ENCODE measurements at regions not wholly inside any gene's neighbourhood (a gene's known extent, or its start where the extent isn't known, plus 50 kb on each side); places are given as distances from the start of the nearest gene placed in this dataset.
"Not testable (repeated sequence)": the region's sequence is repeated elsewhere in the genome, so short reads cannot be mapped to it uniquely, and the experiment has no call there.

DNA sequence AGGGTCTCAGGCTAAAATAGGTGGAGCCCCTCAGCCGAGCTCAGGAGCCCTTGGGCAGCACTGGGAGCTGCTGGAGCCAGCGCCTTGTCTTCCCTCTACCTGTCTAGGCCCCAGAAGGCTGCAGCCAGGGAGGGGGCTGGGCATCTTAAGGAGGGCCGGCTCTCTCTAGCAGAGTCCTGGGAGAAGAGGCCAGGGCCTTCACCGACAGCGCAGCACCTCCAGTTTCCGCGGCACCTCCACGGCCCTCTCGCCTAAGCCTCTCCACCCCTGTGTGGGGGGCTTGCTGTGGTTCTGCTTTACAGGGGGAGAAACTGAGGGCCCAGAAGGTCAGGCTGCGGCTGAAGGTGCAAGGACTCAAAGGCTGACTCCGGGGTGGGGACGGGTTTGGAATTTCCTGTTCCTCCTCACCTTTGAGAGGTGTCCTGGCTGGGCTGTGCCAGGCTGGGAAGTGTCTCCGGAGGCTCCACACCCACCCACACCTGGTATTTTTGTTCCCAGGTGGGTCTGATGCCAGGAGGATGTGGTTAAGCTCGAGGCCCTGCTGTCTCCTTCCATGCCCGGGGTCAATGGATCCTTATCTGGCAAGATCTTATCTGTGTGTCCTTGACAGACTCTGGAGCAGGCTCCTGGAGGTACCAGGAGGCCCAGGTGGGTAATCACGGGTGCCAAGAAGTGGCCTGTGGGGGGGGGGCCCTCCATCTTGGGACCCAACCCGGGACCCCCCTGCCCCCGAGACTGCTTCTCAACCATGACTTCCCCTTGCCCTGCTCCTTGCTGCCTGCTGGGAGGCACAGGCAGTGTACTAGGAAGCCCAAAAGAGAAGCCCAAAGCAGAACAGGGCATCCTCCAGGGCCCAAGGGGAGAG, 95.3 kb upstream of the FGF3 start:
- TF ChIP-seq, protein P1, sequence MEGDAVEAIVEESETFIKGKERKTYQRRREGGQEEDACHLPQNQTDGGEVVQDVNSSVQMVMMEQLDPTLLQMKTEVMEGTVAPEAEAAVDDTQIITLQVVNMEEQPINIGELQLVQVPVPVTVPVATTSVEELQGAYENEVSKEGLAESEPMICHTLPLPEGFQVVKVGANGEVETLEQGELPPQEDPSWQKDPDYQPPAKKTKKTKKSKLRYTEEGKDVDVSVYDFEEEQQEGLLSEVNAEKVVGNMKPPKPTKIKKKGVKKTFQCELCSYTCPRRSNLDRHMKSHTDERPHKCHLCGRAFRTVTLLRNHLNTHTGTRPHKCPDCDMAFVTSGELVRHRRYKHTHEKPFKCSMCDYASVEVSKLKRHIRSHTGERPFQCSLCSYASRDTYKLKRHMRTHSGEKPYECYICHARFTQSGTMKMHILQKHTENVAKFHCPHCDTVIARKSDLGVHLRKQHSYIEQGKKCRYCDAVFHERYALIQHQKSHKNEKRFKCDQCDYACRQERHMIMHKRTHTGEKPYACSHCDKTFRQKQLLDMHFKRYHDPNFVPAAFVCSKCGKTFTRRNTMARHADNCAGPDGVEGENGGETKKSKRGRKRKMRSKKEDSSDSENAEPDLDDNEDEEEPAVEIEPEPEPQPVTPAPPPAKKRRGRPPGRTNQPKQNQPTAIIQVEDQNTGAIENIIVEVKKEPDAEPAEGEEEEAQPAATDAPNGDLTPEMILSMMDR (IDR thresholded peaks at IDR 0.05 in 8 of 11, conservative IDR thresholded peaks at IDR 0.05 in 3 of 11), result no peak
- no peak for TF ChIP-seq POLR2A (IDR thresholded peaks at IDR 0.05)
- TF ChIP-seq POLR2AphosphoS5 (IDR thresholded peaks at IDR 0.05), result no peak
- intact Hi-C loops (cut with DNase I; ENCODE audit: low total_unique reads), result loop anchor here (5.0 kb wide), 1 partner anchor 283 kb away; no protein-coding TSS in a partner anchor
- 63 to 72% (median 68%) methylated on average over 11 to 18 of the region's 18 CpGs for WGBS, 5 donors
- H3K4me1 ChIP-seq, result peaks cover 0 to 34% (median 18%) of the 10 kb centered on the region in 6 donors
- peaks cover 0 to 92% (median 27%) of the 10 kb centered on the region in 7 donors for H3K27me3 ChIP-seq (replicated peaks in 1 of 7)
- no peaks in the 10 kb centered on the region for H3K36me3 ChIP-seq
- peak overlapping the region in 1 of 8 donors; percentile 80 for H3K27ac ChIP-seq
- peak; percentile 58 for DNase-seq
- no peak overlapping the region for H3K4me3 ChIP-seq
- peaks cover 0 to 8% (median 0%) of the 10 kb centered on the region in 8 donors for H3K9me3 ChIP-seq

- no peak for DNase-seq
- H3K27ac ChIP-seq, result peak overlapping the region in 5 of 8 donors; percentile 51 to 80 (median 74)
- no peak overlapping the region for H3K4me3 ChIP-seq
- H3K36me3 ChIP-seq, result no peaks in the 10 kb centered on the region
- peaks cover 0 to 28% (median 18%) of the 10 kb centered on the region in 6 donors for H3K4me1 ChIP-seq
- peaks cover 0 to 92% (median 25%) of the 10 kb centered on the region in 7 donors for H3K27me3 ChIP-seq (replicated peaks in 1 of 7)
- peaks cover 0 to 8% (median 0%) of the 10 kb centered on the region in 8 donors for H3K9me3 ChIP-seq
- 37 to 56% (median 55%) methylated on average over 6 of the region's 6 CpGs for WGBS, 5 donors
- TF ChIP-seq POLR2A (IDR thresholded peaks at IDR 0.05), result no peak
- TF ChIP-seq, protein P1 (IDR thresholded peaks at IDR 0.05 in 8 of 11, conservative IDR thresholded peaks at IDR 0.05 in 3 of 11), result no peak
- TF ChIP-seq POLR2AphosphoS5 (IDR thresholded peaks at IDR 0.05), result no peak
- intact Hi-C loops (cut with DNase I; ENCODE audit: low total_unique reads), result loop anchor here (5.0 kb wide), 1 partner anchor 282 kb away; no protein-coding TSS in a partner anchor
Observed at GRCh38 chr11:69915151-69915500, 95.9 kb upstream of the FGF3 start.

DNA sequence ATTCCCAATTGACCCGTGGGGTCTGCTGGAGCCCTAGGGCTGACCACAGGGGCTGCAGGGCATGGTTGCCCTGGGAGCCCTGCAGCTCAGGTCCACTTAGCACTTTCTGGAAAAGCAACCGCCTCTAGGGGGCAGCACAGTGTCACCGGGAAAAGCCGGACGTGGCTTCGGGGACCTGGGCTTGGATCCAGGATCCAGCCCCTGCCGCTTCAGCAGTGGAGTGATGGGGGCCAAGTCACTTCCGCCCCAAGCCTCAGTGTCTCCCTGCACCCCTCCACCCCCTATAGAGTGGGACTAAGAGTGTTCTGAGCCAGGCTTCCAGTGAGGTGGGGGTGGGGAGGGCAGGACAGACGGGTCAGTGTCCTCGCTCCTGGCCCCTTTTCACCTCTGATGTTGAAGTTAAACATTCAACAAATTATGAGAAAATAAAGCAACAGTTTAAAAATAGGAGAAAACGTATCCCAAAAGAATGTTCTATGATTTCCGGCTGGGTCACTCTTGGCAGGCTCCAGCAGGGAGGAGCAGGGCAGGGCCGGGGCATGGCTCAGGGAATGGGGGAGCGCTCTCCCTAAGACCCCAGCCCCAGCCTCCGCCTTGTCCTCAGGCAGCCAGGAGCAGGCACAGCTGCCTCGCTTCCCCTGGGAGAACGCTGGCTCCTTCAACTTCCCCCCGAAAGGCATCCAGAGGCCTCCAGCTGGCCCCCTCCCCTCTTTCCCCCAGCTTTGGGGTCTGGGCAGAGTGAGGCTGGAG, 96.5 kb upstream of the FGF3 start:
- no peaks in the 10 kb centered on the region for H3K36me3 ChIP-seq
- peaks cover 0 to 28% (median 18%) of the 10 kb centered on the region in 6 donors for H3K4me1 ChIP-seq
- H3K4me3 ChIP-seq, result no peak overlapping the region
- DNase-seq, result peak; percentile 79
- H3K27me3 ChIP-seq (replicated peaks in 1 of 7), result peaks cover 0 to 92% (median 23%) of the 10 kb centered on the region in 7 donors
- H3K27ac ChIP-seq, result peak overlapping the region in 7 of 8 donors; percentile 26 to 80 (median 63)
- intact Hi-C loops (cut with DNase I; ENCODE audit: low total_unique reads), result loop anchor here (5.0 kb wide), 1 partner anchor 282 kb away; no protein-coding TSS in a partner anchor
- 16 to 25% (median 21%) methylated on average over 11 to 18 of the region's 18 CpGs for WGBS, 5 donors
- TF ChIP-seq POLR2A (IDR thresholded peaks at IDR 0.05) (no peak), POLR2AphosphoS5 (IDR thresholded peaks at IDR 0.05) (peak; percentile 34 to 66 (median 41))
- TF ChIP-seq, protein P1 (IDR thresholded peaks at IDR 0.05 in 8 of 11, conservative IDR thresholded peaks at IDR 0.05 in 3 of 11), result peak in 10 of 11 experiments; percentile 28 to 77 (median 60)
- peaks cover 0 to 8% (median 0%) of the 10 kb centered on the region in 8 donors for H3K9me3 ChIP-seq

DNA sequence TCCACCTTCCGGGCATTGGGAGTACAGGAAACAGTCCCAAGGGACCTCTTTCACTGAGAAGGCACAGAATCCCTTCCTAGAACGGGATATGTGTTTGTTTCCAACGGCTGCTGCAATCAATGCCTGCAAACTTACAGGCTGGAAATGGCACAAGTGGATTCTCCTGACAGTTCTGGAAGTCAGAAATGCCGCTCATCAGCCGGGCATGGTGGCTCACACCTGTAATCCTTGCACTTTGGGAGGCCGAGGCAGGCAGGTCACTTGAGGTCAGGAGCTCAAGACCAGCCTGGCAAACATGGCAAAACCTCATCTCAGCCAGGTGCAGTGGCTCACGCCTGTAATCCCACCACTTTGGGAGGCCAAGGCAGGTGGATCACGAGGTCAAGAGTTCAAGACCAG, 97.0 kb upstream of the FGF3 start:
- Histone ChIP-seq H3K4me1 (peaks cover 0 to 28% (median 18%) of the 10 kb centered on the region in 6 donors), H3K27ac (peak overlapping the region in 7 of 8 donors; percentile 26 to 80 (median 63)), H3K27me3 (replicated peaks in 1 of 7) (peaks cover 0 to 92% (median 23%) of the 10 kb centered on the region in 7 donors)
- H3K9me3 ChIP-seq, H3K36me3 ChIP-seq, H3K4me3 ChIP-seq: not testable (repeated sequence)
- peak; percentile 24 for DNase-seq
- intact Hi-C loops (cut with DNase I; ENCODE audit: low total_unique reads), result loop anchor here (5.0 kb wide), 1 partner anchor 281 kb away; no protein-coding TSS in a partner anchor
- 36 to 65% (median 49%) methylated on average over 7 to 8 of the region's 8 CpGs for WGBS, 5 donors

All from spleen (tissue), 11 donors.